H1 (cell line): ENCODE measurements at regions not wholly inside any gene's neighbourhood (a gene's known extent, or its start where the extent isn't known, plus 50 kb on each side); places are given as distances from the start of the nearest gene placed in this dataset.

Source experiments
- CTCF ChIA-PET: fragments of 300-600 bp; sonication (Branson Sonifier 250); formaldehyde crosslinking; loops from one replicate; lab custom pipeline; 2021; ENCODE audit not compliant: partially characterized antibody; lab: Charles Lee
- POLR2A ChIA-PET: fragments of 300-600 bp; sonication (Branson Sonifier 250); formaldehyde crosslinking; loops from one replicate; lab custom pipeline; 2021; ENCODE audit warnings: inconsistent platforms; ENCODE audit not compliant: partially characterized antibody; lab: Charles Lee
- DNase-seq, 2 experiments: peaks; one replicate each; pipeline versions ENCODE4 v3.0.0 to v3.0.0-alpha.2; 2010 to 2022; ENCODE audit warnings: low spot score in 2 of 2, low read depth in 1 of 2, mixed read lengths in 1 of 2
- FAIRE-seq: peaks from 2 replicates; lab custom pipeline; 2011; peaks lifted over from hg19 to GRCh38; lab: Jason Lieb, UNC
- H2AFZ ChIP-seq: 2 replicates; pipeline ENCODE4 v1.8.1; 2012; ENCODE audit warnings: low read length, inconsistent platforms
- H2AK5ac ChIP-seq: 2 replicates; pipeline ENCODE4 v1.6.1; 2013; ENCODE audit warnings: low read depth, low read length
- H2BK120ac ChIP-seq: replicated peaks from 2 replicates; pipeline ENCODE3; 2013; ENCODE audit warnings: low read depth, low read length, inconsistent platforms
- H2BK12ac ChIP-seq: 2 replicates; pipeline ENCODE4 v1.6.1; 2013; ENCODE audit warnings: low read depth, low read length
- H2BK15ac ChIP-seq: 2 replicates; pipeline ENCODE4 v1.6.1; 2013; ENCODE audit warnings: low read length
- H2BK20ac ChIP-seq: 2 replicates; pipeline ENCODE4 v1.6.1; 2013; ENCODE audit warnings: low read length
- H2BK5ac ChIP-seq: 2 replicates; pipeline ENCODE4 v1.6.1; 2013; ENCODE audit warnings: low read depth, low read length
- H3K14ac ChIP-seq: 2 replicates; pipeline ENCODE4 v1.6.1; 2013; ENCODE audit warnings: inconsistent platforms; ENCODE audit not compliant: insufficient read length
- H3K18ac ChIP-seq: 2 replicates; pipeline ENCODE4 v1.6.1; 2013; ENCODE audit warnings: low read length; ENCODE audit errors: extremely low read depth
- H3K23ac ChIP-seq: 2 replicates; pipeline ENCODE4 v1.6.1; 2013; ENCODE audit warnings: inconsistent platforms; ENCODE audit not compliant: insufficient read length
- H3K23me2 ChIP-seq: 2 replicates; pipeline ENCODE4 v1.6.1; 2013; ENCODE audit warnings: low read depth, low read length
- H3K27ac ChIP-seq: 2 replicates; pipeline ENCODE4 v1.6.1; 2011; ENCODE audit warnings: low read depth, low read length, inconsistent platforms
- H3K27me3 ChIP-seq, 4 experiments: replicated peaks in 1 of 4; 1 replicate in 1 of 4; 2 replicates in 3 of 4; pipeline versions ENCODE4 v1.6.1 to v1.8.1; 2011 to 2013; ENCODE audit warnings: low read length in 3 of 4, mild to moderate bottlenecking in 3 of 4, inconsistent platforms in 2 of 4, mixed read lengths in 2 of 4, moderate library complexity in 1 of 4; ENCODE audit not compliant: control insufficient read depth in 3 of 4, insufficient read depth in 3 of 4; ENCODE audit errors: extremely low read depth in 1 of 4
- H3K36me3 ChIP-seq, 4 experiments: 2 replicates each; pipeline versions ENCODE4 v1.6.1 to v1.8.1; 2011 to 2013; ENCODE audit warnings: mild to moderate bottlenecking in 4 of 4, low read length in 3 of 4, moderate library complexity in 2 of 4, control low read depth in 1 of 4, inconsistent platforms in 1 of 4; ENCODE audit not compliant: insufficient read depth in 4 of 4, control insufficient read depth in 2 of 4
- H3K4ac ChIP-seq: replicated peaks from 2 replicates; pipeline ENCODE3; 2013; ENCODE audit warnings: low read length, low read depth, mixed read lengths, inconsistent platforms; ENCODE audit not compliant: insufficient read length
- H3K4me1 ChIP-seq, 4 experiments: replicated peaks in 1 of 4; 1 replicate in 1 of 4; 2 replicates in 3 of 4; pipeline versions ENCODE4 v1.6.1 to v1.8.1; 2011 to 2013; ENCODE audit warnings: low read length in 3 of 4, inconsistent platforms in 2 of 4, mixed read lengths in 1 of 4; ENCODE audit not compliant: insufficient read depth in 4 of 4, control insufficient read depth in 3 of 4
- H3K4me2 ChIP-seq, 2 experiments: 2 replicates each; pipeline versions ENCODE4 v1.6.1 to v1.8.1; 2011 to 2013; ENCODE audit warnings: low read depth in 2 of 2, low read length in 2 of 2, control low read depth in 1 of 2, inconsistent platforms in 1 of 2, mild to moderate bottlenecking in 1 of 2; ENCODE audit not compliant: insufficient read depth in 1 of 2
- H3K4me3 ChIP-seq, 4 experiments: fragments of 200-600, 300-600 bp in 1 of 4; sonication (generic), shearing (Covaris generic), sonication (Bioruptor Twin) in 1 of 4; 2 replicates each; pipeline versions ENCODE4 v1.5.1 to v1.8.1; 2011 to 2016; ENCODE audit warnings: low read length in 4 of 4, low read depth in 3 of 4, control low read depth in 2 of 4, inconsistent platforms in 2 of 4, mild to moderate bottlenecking in 2 of 4, mixed read lengths in 1 of 4, moderate library complexity in 1 of 4; ENCODE audit not compliant: insufficient read depth in 2 of 4; ENCODE audit errors: extremely low read depth in 1 of 4
- H3K56ac ChIP-seq: replicated peaks from 2 replicates; pipeline ENCODE3; 2013; ENCODE audit warnings: low read depth, mild to moderate bottlenecking, mixed read lengths, low read length, inconsistent platforms; ENCODE audit not compliant: insufficient read length
- H3K79me1 ChIP-seq: 2 replicates; pipeline ENCODE4 v1.6.1; 2013; ENCODE audit warnings: low read depth, low read length, control low read depth
- H3K79me2 ChIP-seq, 2 experiments: 2 replicates each; pipeline versions ENCODE4 v1.6.1 to v1.8.1; 2012 to 2013; ENCODE audit warnings: low read length in 2 of 2, mild to moderate bottlenecking in 2 of 2, inconsistent platforms in 1 of 2; ENCODE audit not compliant: insufficient read depth in 2 of 2, control insufficient read depth in 1 of 2
- H3K9ac ChIP-seq, 4 experiments: replicated peaks in 1 of 4; 1 replicate in 1 of 4; 2 replicates in 3 of 4; pipeline versions ENCODE4 v1.6.1 to v1.8.1; 2011 to 2013; ENCODE audit warnings: low read depth in 3 of 4, low read length in 3 of 4, control low read depth in 2 of 4, mild to moderate bottlenecking in 2 of 4, moderate library complexity in 2 of 4, inconsistent platforms in 1 of 4; ENCODE audit errors: extremely low read depth in 1 of 4
- H3K9me3 ChIP-seq, 2 experiments: 2 replicates each; pipeline versions ENCODE4 v1.6.1 to v1.8.1; 2012 to 2013; ENCODE audit warnings: mild to moderate bottlenecking in 2 of 2, moderate library complexity in 2 of 2, control low read depth in 1 of 2, inconsistent platforms in 1 of 2, low read depth in 1 of 2, low read length in 1 of 2, mixed read lengths in 1 of 2; ENCODE audit not compliant: insufficient read depth in 2 of 2
- H4K20me1 ChIP-seq, 2 experiments: replicated peaks in 1 of 2; 2 replicates each; pipeline versions ENCODE3 to v1.8.1; 2011 to 2013; ENCODE audit warnings: inconsistent platforms in 2 of 2, low read length in 2 of 2, mild to moderate bottlenecking in 1 of 2; ENCODE audit not compliant: insufficient read depth in 2 of 2, control insufficient read depth in 1 of 2
- H4K5ac ChIP-seq: 2 replicates; pipeline ENCODE4 v1.6.1; 2013; ENCODE audit warnings: low read length, low read depth, mixed read lengths, inconsistent platforms; ENCODE audit not compliant: insufficient read length
- H4K8ac ChIP-seq: 2 replicates; pipeline ENCODE4 v1.8.0; 2013; ENCODE audit warnings: mild to moderate bottlenecking, moderate library complexity, low read length, inconsistent platforms; ENCODE audit not compliant: insufficient read depth; ENCODE audit errors: extremely low read depth
- H4K91ac ChIP-seq: replicated peaks from 2 replicates; pipeline ENCODE3; 2013; ENCODE audit warnings: low read length, mixed read lengths, inconsistent platforms; ENCODE audit not compliant: insufficient read length
- BRCA1 ChIP-seq: IDR thresholded peaks from 2 replicates; pipeline ENCODE4 v1.6.1; 2012; ENCODE audit warnings: low read depth, low read length, improper control_type of control experiment
- E2F6 ChIP-seq: IDR thresholded peaks from 2 replicates; pipeline ENCODE4 v1.6.1; 2012; ENCODE audit warnings: inconsistent platforms
- POLR2A ChIP-seq, 2 experiments: IDR thresholded peaks; 1 replicate in 1 of 2; 2 replicates in 1 of 2; pipeline ENCODE4 v1.6.1; 2011; ENCODE audit warnings: low read depth in 2 of 2, low read length in 2 of 2, mild to moderate bottlenecking in 2 of 2; ENCODE audit errors: control extremely low read depth in 1 of 2
- RAD21 ChIP-seq, 2 experiments: IDR thresholded peaks in 1 of 2; conservative IDR thresholded peaks in 1 of 2; 2 replicates each; pipeline ENCODE4 v1.6.1; 2011; ENCODE audit warnings: low read depth in 2 of 2, low read length in 2 of 2, improper control_type of control experiment in 1 of 2, inconsistent platforms in 1 of 2, mild to moderate bottlenecking in 1 of 2, moderate library complexity in 1 of 2
- RBBP5 ChIP-seq: IDR thresholded peaks from 2 replicates; pipeline ENCODE4 v1.7.1; 2012; ENCODE audit warnings: low read depth, mild to moderate bottlenecking, inconsistent platforms, low read length, moderate library complexity, borderline replicate concordance
- RFX5 ChIP-seq: IDR thresholded peaks from 2 replicates; pipeline ENCODE4 v1.6.1; 2011; ENCODE audit warnings: low read depth, low read length, improper control_type of control experiment, borderline replicate concordance
- SIN3A ChIP-seq, 2 experiments: IDR thresholded peaks in 1 of 2; conservative IDR thresholded peaks in 1 of 2; 2 replicates each; pipeline ENCODE4 v1.6.1; 2011 to 2012; ENCODE audit warnings: low read length in 2 of 2, improper control_type of control experiment in 1 of 2, low read depth in 1 of 2, mild to moderate bottlenecking in 1 of 2
- SP1 ChIP-seq: IDR thresholded peaks from 2 replicates; pipeline ENCODE4 v1.6.1; 2011; ENCODE audit warnings: low read depth, low read length
- SP2 ChIP-seq: IDR thresholded peaks from 2 replicates; pipeline ENCODE4 v1.6.1; 2012; ENCODE audit warnings: mild to moderate bottlenecking, low read length, inconsistent platforms
- SP4 ChIP-seq: IDR thresholded peaks from 2 replicates; pipeline ENCODE4 v1.6.1; 2012; ENCODE audit warnings: low read length, inconsistent platforms
- TAF1 ChIP-seq: IDR thresholded peaks from 2 replicates; pipeline ENCODE4 v1.6.1; 2011; ENCODE audit warnings: mild to moderate bottlenecking, low read depth, low read length
- TCF12 ChIP-seq: IDR thresholded peaks from 2 replicates; pipeline ENCODE4 v1.6.1; 2011; ENCODE audit warnings: low read depth, mild to moderate bottlenecking, low read length
- USF2 ChIP-seq: IDR thresholded peaks from 2 replicates; pipeline ENCODE4 v1.6.1; 2011; ENCODE audit warnings: low read length, improper control_type of control experiment
- WGBS, 2 experiments: shearing (Covaris generic) in 1 of 2; methylation state at CpG; one replicate each; pipeline versions ENCODE4 v1.1.6 to v1.1.7; 2013 to 2015; ENCODE audit warnings: low lambda C conversion rate in 2 of 2, mixed read lengths in 2 of 2, inconsistent platforms in 1 of 2, low coverage in 1 of 2, missing lambda C conversion rate in 1 of 2; ENCODE audit not compliant: insufficient replicate concordance in 2 of 2, insufficient coverage in 1 of 2, insufficient read length in 1 of 2; ENCODE audit errors: extremely low coverage in 1 of 2, missing lambda C conversion rate in 1 of 2; 5-methylcytosine and 5-hydroxymethylcytosine counted together

- no peak overlapping the region for H2BK15ac ChIP-seq
- no peak overlapping the region for H4K91ac ChIP-seq
- FAIRE-seq (no peak), DNase-seq (no peak)
- no peak overlapping the region for H4K8ac ChIP-seq
- no peaks in the 10 kb centered on the region for H3K27me3 ChIP-seq
- no peak overlapping the region for H4K5ac ChIP-seq
- no peak overlapping the region for H3K56ac ChIP-seq
- ChIA-PET POLR2A (interaction anchor here (0.8 kb wide), 1 partner anchor 105 kb away, joined by 3 read pairs; the partner anchor contains the start of gene ATF3), CTCF (interaction anchor here (0.5 to 2.1 kb wide), 4 partner anchors 8 to 47 kb away, joined by 3 to 8 read pairs (median 4); no protein-coding TSS in a partner anchor)
- H3K27ac ChIP-seq: no peak overlapping the region
- H2AK5ac ChIP-seq: no peak overlapping the region
- H3K4me3 ChIP-seq: no peak overlapping the region
- H3K4me2 ChIP-seq: no peak overlapping the region
- H2BK5ac ChIP-seq: no peak overlapping the region
- H2AFZ ChIP-seq: no peak overlapping the region
- H2BK20ac ChIP-seq: no peak overlapping the region
- H3K4me1 ChIP-seq: peaks cover 2 to 5% (median 5%) of the 10 kb centered on the region in 4 experiments
- H3K9me3 ChIP-seq: no peaks in the 10 kb centered on the region
- H4K20me1 ChIP-seq: no peaks in the 10 kb centered on the region
- H3K36me3 ChIP-seq: no peaks in the 10 kb centered on the region
- no peak overlapping the region for H3K9ac ChIP-seq
- H3K23me2 ChIP-seq: no peaks in the 10 kb centered on the region
- no peak overlapping the region for H2BK120ac ChIP-seq
- no peaks in the 10 kb centered on the region for H3K79me1 ChIP-seq
- no peak for TF ChIP-seq RBBP5
- TF ChIP-seq POLR2A (IDR thresholded peaks at IDR 0.05; ENCODE audit: control extremely low read depth in 1 of 2, low read depth in 2 of 2, low read length in 2 of 2): no peak
- no peak for TF ChIP-seq E2F6
- no peak for TF ChIP-seq TAF1
- TF ChIP-seq USF2: no peak
- TF ChIP-seq SP1: no peak
- no peak for TF ChIP-seq SP4
- no peak for TF ChIP-seq RFX5
- no peak for TF ChIP-seq TCF12
- no peak for TF ChIP-seq BRCA1
- TF ChIP-seq RAD21 (IDR thresholded peaks at IDR 0.05 in 1 of 2, conservative IDR thresholded peaks at IDR 0.05 in 1 of 2; ENCODE audit: low read depth in 2 of 2, low read length in 2 of 2): no peak
- TF ChIP-seq SP2: no peak
- no peak for TF ChIP-seq SIN3A (conservative IDR thresholded peaks at IDR 0.05 in 1 of 2, IDR thresholded peaks at IDR 0.05 in 1 of 2; ENCODE audit: low read depth in 1 of 2, low read length in 2 of 2)
- H3K4ac ChIP-seq: no peak overlapping the region
- WGBS, 2 experiments: 91% methylated on average over 3 of the region's 3 CpGs; no CpG with 5 or more reads in 1 of the 2 experiments
- no peak overlapping the region for H2BK12ac ChIP-seq
- no peaks in the 10 kb centered on the region for H3K79me2 ChIP-seq
- H3K18ac ChIP-seq: no peak overlapping the region
- H3K14ac ChIP-seq: no peak overlapping the region
- H3K23ac ChIP-seq: no peak overlapping the region
Measured at GRCh38 chr1:212503714-212504113, 71.0 kb downstream of the NENF start.
